ENCODE measurements at regions not wholly inside any gene's neighbourhood (a gene's known extent, or its start where the extent isn't known, plus 50 kb on each side); places are given as distances from the start of the nearest gene placed in this dataset.

- no peak overlapping the region for H3K9ac ChIP-seq (ENCODE audit: low read length)
- no peak overlapping the region for H3K14ac ChIP-seq (ENCODE audit: low read length)
- H3K4me3 ChIP-seq (ENCODE audit: low read depth, low read length): no peak overlapping the region
- H2BK5ac ChIP-seq (ENCODE audit: low read depth, low read length, poor library complexity): no peak overlapping the region
- no CpG with 5 or more reads among the region's 2 CpGs for WGBS (ENCODE audit: extremely low coverage, insufficient coverage, insufficient read length)
- no peaks in the 10 kb centered on the region for H3K36me3 ChIP-seq (ENCODE audit: control insufficient read depth in 1 of 2, insufficient read depth in 2 of 2, low read length in 2 of 2)
- H3K4ac ChIP-seq (ENCODE audit: low read depth, low read length): no peak overlapping the region
- no peak overlapping the region for H2BK120ac ChIP-seq (ENCODE audit: insufficient read depth, low read length, poor library complexity)
- H3K79me1 ChIP-seq (ENCODE audit: low read length): peaks cover 8% of the 10 kb centered on the region
- H4K8ac ChIP-seq (ENCODE audit: low read depth, low read length): no peak overlapping the region
- peaks cover 2% of the 10 kb centered on the region for H3K79me2 ChIP-seq (ENCODE audit: control insufficient read depth, insufficient read depth, low read length, poor library complexity)
- H2AK5ac ChIP-seq (ENCODE audit: low read length): no peak overlapping the region
- H4K91ac ChIP-seq (ENCODE audit: low read depth, low read length): no peak overlapping the region
- H3K27me3 ChIP-seq (ENCODE audit: insufficient read depth, low read length): no peaks in the 10 kb centered on the region
- no peak for DNase-seq
- peaks cover 6 to 9% of the 10 kb centered on the region in 2 experiments for H3K4me1 ChIP-seq (ENCODE audit: control insufficient read depth in 1 of 2, insufficient read depth in 2 of 2, low read length in 2 of 2)
- no peak overlapping the region for H3K23ac ChIP-seq (ENCODE audit: low read length)
- no peak overlapping the region for H3K18ac ChIP-seq (ENCODE audit: low read length)
- H2AFZ ChIP-seq (ENCODE audit: insufficient read depth, low read length, poor library complexity): no peak overlapping the region
- no peak overlapping the region for H3K27ac ChIP-seq (ENCODE audit: low read depth, low read length)
- no peak overlapping the region for H2BK12ac ChIP-seq (ENCODE audit: low read length)
- H3K4me2 ChIP-seq (ENCODE audit: low read length): no peak overlapping the region
- no peaks in the 10 kb centered on the region for H3K9me3 ChIP-seq (ENCODE audit: insufficient read depth, low read depth, low read length)
- H4K12ac ChIP-seq (ENCODE audit: low read depth, low read length): no peak overlapping the region
Measured at GRCh38 chr11:115892016-115892415, 387.8 kb upstream of the CADM1 start.

- Histone ChIP-seq H2AFZ (ENCODE audit: insufficient read depth, low read length, poor library complexity) (no peak overlapping the region), H3K79me1 (ENCODE audit: low read length) (peaks cover 8% of the 10 kb centered on the region), H4K12ac (ENCODE audit: low read depth, low read length) (no peak overlapping the region), H4K91ac (ENCODE audit: low read depth, low read length) (no peak overlapping the region), H3K36me3 (ENCODE audit: control insufficient read depth in 1 of 2, insufficient read depth in 2 of 2, low read length in 2 of 2) (no peaks in the 10 kb centered on the region), H3K23ac (ENCODE audit: low read length) (no peak overlapping the region), H3K14ac (ENCODE audit: low read length) (no peak overlapping the region), H2BK12ac (ENCODE audit: low read length) (peak overlapping the region; percentile 78), H3K4me1 (ENCODE audit: control insufficient read depth in 1 of 2, insufficient read depth in 2 of 2, low read length in 2 of 2) (peaks cover 6 to 9% of the 10 kb centered on the region in 2 experiments), H3K9me3 (ENCODE audit: insufficient read depth, low read depth, low read length) (no peaks in the 10 kb centered on the region), H4K8ac (ENCODE audit: low read depth, low read length) (no peak overlapping the region), H3K4me2 (ENCODE audit: low read length) (no peak overlapping the region), H3K18ac (ENCODE audit: low read length) (no peak overlapping the region), H2AK5ac (ENCODE audit: low read length) (no peak overlapping the region), H2BK120ac (ENCODE audit: insufficient read depth, low read length, poor library complexity) (no peak overlapping the region), H3K9ac (ENCODE audit: low read length) (no peak overlapping the region), H3K4ac (ENCODE audit: low read depth, low read length) (no peak overlapping the region), H3K27ac (ENCODE audit: low read depth, low read length) (no peak overlapping the region), H3K4me3 (ENCODE audit: low read depth, low read length) (no peak overlapping the region), H2BK5ac (ENCODE audit: low read depth, low read length, poor library complexity) (no peak overlapping the region), H3K27me3 (ENCODE audit: insufficient read depth, low read length) (no peaks in the 10 kb centered on the region), H3K79me2 (ENCODE audit: control insufficient read depth, insufficient read depth, low read length, poor library complexity) (peaks cover 2% of the 10 kb centered on the region)
- DNase-seq: no peak
- WGBS (ENCODE audit: extremely low coverage, insufficient coverage, insufficient read length): no CpG with 5 or more reads among the region's 1 CpG
Measured at GRCh38 chr11:115891581-115891980, 387.4 kb upstream of the CADM1 start.

GRCh38 chr11:115890500-115890899 is 386.3 kb upstream of the CADM1 start:
- Histone ChIP-seq H4K12ac (ENCODE audit: low read depth, low read length) (no peak overlapping the region), H3K9me3 (ENCODE audit: insufficient read depth, low read depth, low read length) (no peaks in the 10 kb centered on the region), H2AFZ (ENCODE audit: insufficient read depth, low read length, poor library complexity) (no peak overlapping the region), H2AK5ac (ENCODE audit: low read length) (no peak overlapping the region), H3K27ac (ENCODE audit: low read depth, low read length) (no peak overlapping the region), H4K91ac (ENCODE audit: low read depth, low read length) (no peak overlapping the region), H3K9ac (ENCODE audit: low read length) (no peak overlapping the region), H3K79me2 (ENCODE audit: control insufficient read depth, insufficient read depth, low read length, poor library complexity) (no peaks in the 10 kb centered on the region), H3K4ac (ENCODE audit: low read depth, low read length) (no peak overlapping the region), H2BK12ac (ENCODE audit: low read length) (no peak overlapping the region), H3K27me3 (ENCODE audit: insufficient read depth, low read length) (no peaks in the 10 kb centered on the region), H3K36me3 (ENCODE audit: control insufficient read depth in 1 of 2, insufficient read depth in 2 of 2, low read length in 2 of 2) (no peaks in the 10 kb centered on the region), H3K79me1 (ENCODE audit: low read length) (peaks cover 5% of the 10 kb centered on the region), H4K8ac (ENCODE audit: low read depth, low read length) (no peak overlapping the region), H3K23ac (ENCODE audit: low read length) (no peak overlapping the region), H2BK120ac (ENCODE audit: insufficient read depth, low read length, poor library complexity) (no peak overlapping the region), H3K4me1 (ENCODE audit: control insufficient read depth in 1 of 2, insufficient read depth in 2 of 2, low read length in 2 of 2) (peaks cover 6 to 9% of the 10 kb centered on the region in 2 experiments), H2BK5ac (ENCODE audit: low read depth, low read length, poor library complexity) (no peak overlapping the region), H3K4me2 (ENCODE audit: low read length) (no peak overlapping the region), H3K14ac (ENCODE audit: low read length) (no peak overlapping the region), H3K18ac (ENCODE audit: low read length) (no peak overlapping the region), H3K4me3 (ENCODE audit: low read depth, low read length) (no peak overlapping the region)
- no peak for DNase-seq
- WGBS (ENCODE audit: extremely low coverage, insufficient coverage, insufficient read length): no CpG with 5 or more reads among the region's 5 CpGs

- no CpG with 5 or more reads among the region's 6 CpGs for WGBS (ENCODE audit: extremely low coverage, insufficient coverage, insufficient read length)
- no peak overlapping the region for H4K91ac ChIP-seq (ENCODE audit: low read depth, low read length)
Measured at GRCh38 chr11:115889712-115890111, 385.5 kb upstream of the CADM1 start.

More at GRCh38 chr11:115889712-115890111, 385.5 kb upstream of the CADM1 start:
- no peak for DNase-seq
- no peak overlapping the region for H3K9ac ChIP-seq (ENCODE audit: low read length)
- H3K4ac ChIP-seq (ENCODE audit: low read depth, low read length): no peak overlapping the region
- H3K4me2 ChIP-seq (ENCODE audit: low read length): no peak overlapping the region
- H2BK120ac ChIP-seq (ENCODE audit: insufficient read depth, low read length, poor library complexity): no peak overlapping the region
- H3K23ac ChIP-seq (ENCODE audit: low read length): no peak overlapping the region
- no peak overlapping the region for H4K8ac ChIP-seq (ENCODE audit: low read depth, low read length)
- H2BK5ac ChIP-seq (ENCODE audit: low read depth, low read length, poor library complexity): no peak overlapping the region
- H4K12ac ChIP-seq (ENCODE audit: low read depth, low read length): no peak overlapping the region
- H3K4me3 ChIP-seq (ENCODE audit: low read depth, low read length): no peak overlapping the region
- no peaks in the 10 kb centered on the region for H3K36me3 ChIP-seq (ENCODE audit: control insufficient read depth in 1 of 2, insufficient read depth in 2 of 2, low read length in 2 of 2)
- no peaks in the 10 kb centered on the region for H3K79me2 ChIP-seq (ENCODE audit: control insufficient read depth, insufficient read depth, low read length, poor library complexity)
- peaks cover 5% of the 10 kb centered on the region for H3K79me1 ChIP-seq (ENCODE audit: low read length)
- H3K14ac ChIP-seq (ENCODE audit: low read length): no peak overlapping the region
- H2AK5ac ChIP-seq (ENCODE audit: low read length): no peak overlapping the region
- H3K9me3 ChIP-seq (ENCODE audit: insufficient read depth, low read depth, low read length): no peaks in the 10 kb centered on the region
- H3K27me3 ChIP-seq (ENCODE audit: insufficient read depth, low read length): no peaks in the 10 kb centered on the region
- H3K27ac ChIP-seq (ENCODE audit: low read depth, low read length): no peak overlapping the region
- H2BK12ac ChIP-seq (ENCODE audit: low read length): no peak overlapping the region
- no peak overlapping the region for H2AFZ ChIP-seq (ENCODE audit: insufficient read depth, low read length, poor library complexity)
- H3K18ac ChIP-seq (ENCODE audit: low read length): no peak overlapping the region
- H3K4me1 ChIP-seq (ENCODE audit: control insufficient read depth in 1 of 2, insufficient read depth in 2 of 2, low read length in 2 of 2): peaks cover 6 to 9% of the 10 kb centered on the region in 2 experiments

All from trophoblast cell (in vitro differentiated cells and primary cell).